Upper lobe of left lung (tissue), 4 donors: ENCODE measurements at regions not wholly inside any gene's neighbourhood (a gene's known extent, or its start where the extent isn't known, plus 50 kb on each side); places are given as distances from the start of the nearest gene placed in this dataset.

ENCODE experiments used
- POLR2A ChIP-seq, 4 donors: fragments of 450-650 bp; IDR thresholded peaks; one replicate each; pipeline ENCODE4 v1.5.1; 2016 to 2017; ENCODE audit warnings: antibody characterized with exemption in 4 of 4, mild to moderate bottlenecking in 2 of 4
- POLR2AphosphoS5 ChIP-seq, 2 donors: sonication (generic); formaldehyde crosslinking; IDR thresholded peaks; one replicate each; pipeline ENCODE4 v1.5.1; 2017; ENCODE audit warnings: antibody characterized with exemption in 2 of 2
- TF ChIP-seq, protein P1 (sequence below), 6 experiments: fragments of 450-650 bp in 4 of 6; fragments of 200-600 bp in 2 of 6; sonication (generic) in 2 of 6; IDR thresholded peaks; one replicate each; pipeline ENCODE4 v1.5.1; 2016 to 2019; ENCODE audit warnings: antibody characterized with exemption in 6 of 6

- TF ChIP-seq, protein P1, sequence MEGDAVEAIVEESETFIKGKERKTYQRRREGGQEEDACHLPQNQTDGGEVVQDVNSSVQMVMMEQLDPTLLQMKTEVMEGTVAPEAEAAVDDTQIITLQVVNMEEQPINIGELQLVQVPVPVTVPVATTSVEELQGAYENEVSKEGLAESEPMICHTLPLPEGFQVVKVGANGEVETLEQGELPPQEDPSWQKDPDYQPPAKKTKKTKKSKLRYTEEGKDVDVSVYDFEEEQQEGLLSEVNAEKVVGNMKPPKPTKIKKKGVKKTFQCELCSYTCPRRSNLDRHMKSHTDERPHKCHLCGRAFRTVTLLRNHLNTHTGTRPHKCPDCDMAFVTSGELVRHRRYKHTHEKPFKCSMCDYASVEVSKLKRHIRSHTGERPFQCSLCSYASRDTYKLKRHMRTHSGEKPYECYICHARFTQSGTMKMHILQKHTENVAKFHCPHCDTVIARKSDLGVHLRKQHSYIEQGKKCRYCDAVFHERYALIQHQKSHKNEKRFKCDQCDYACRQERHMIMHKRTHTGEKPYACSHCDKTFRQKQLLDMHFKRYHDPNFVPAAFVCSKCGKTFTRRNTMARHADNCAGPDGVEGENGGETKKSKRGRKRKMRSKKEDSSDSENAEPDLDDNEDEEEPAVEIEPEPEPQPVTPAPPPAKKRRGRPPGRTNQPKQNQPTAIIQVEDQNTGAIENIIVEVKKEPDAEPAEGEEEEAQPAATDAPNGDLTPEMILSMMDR (IDR thresholded peaks at IDR 0.05): no peak
- TF ChIP-seq POLR2AphosphoS5 (IDR thresholded peaks at IDR 0.05): no peak
- TF ChIP-seq POLR2A (IDR thresholded peaks at IDR 0.05): no peak
These were observed 153.9 kb downstream of the ZNF518B start for GRCh38 chr4:10303291-10303690.
